Thyroid gland (tissue), 4 donors: ENCODE measurements at regions not wholly inside any gene's neighbourhood (a gene's known extent, or its start where the extent isn't known, plus 50 kb on each side); places are given as distances from the start of the nearest gene placed in this dataset.

Experiments used
- DNase-seq, 2 donors: peaks; one replicate each; pipeline ENCODE4 v3.0.0-alpha.2; 2019
- H3K27ac ChIP-seq, 3 donors: fragments of 200-600 bp; sonication (generic); 1 replicate in 2 of 3; 2 replicates in 1 of 3; pipeline ENCODE4 v1.5.1; 2016 to 2019; ENCODE audit warnings: mild to moderate bottlenecking in 1 of 3, moderate library complexity in 1 of 3
- H3K27me3 ChIP-seq: fragments of 200-600 bp; sonication (generic); one replicate; pipeline ENCODE4 v1.5.1; 2019
- H3K36me3 ChIP-seq, 2 donors: fragments of 200-600 bp; sonication (generic); one replicate each; pipeline ENCODE4 v1.5.1; 2016 to 2019
- H3K4me1 ChIP-seq, 2 donors: fragments of 200-600 bp; sonication (generic); one replicate each; pipeline ENCODE4 v1.5.1; 2017 to 2019
- H3K4me3 ChIP-seq, 3 donors: fragments of 200-600 bp; sonication (generic); replicated peaks in 1 of 3; 1 replicate in 2 of 3; 2 replicates in 1 of 3; pipeline ENCODE4 v1.5.1; 2016; ENCODE audit warnings: mild to moderate bottlenecking in 1 of 3
- H3K9me3 ChIP-seq: fragments of 200-600 bp; sonication (generic); one replicate; pipeline ENCODE4 v1.5.1; 2017
- CTCF ChIP-seq, 6 experiments: fragments of 200-600 bp in 3 of 6; fragments of 450-650 bp in 3 of 6; sonication (generic) in 3 of 6; IDR thresholded peaks; one replicate each; pipeline ENCODE4 v1.5.1; 2016 to 2019; ENCODE audit warnings: antibody characterized with exemption in 6 of 6, mild to moderate bottlenecking in 2 of 6, inconsistent platforms in 1 of 6, moderate library complexity in 1 of 6
- POLR2A ChIP-seq, 2 donors: fragments of 450-650 bp; IDR thresholded peaks; one replicate each; pipeline ENCODE4 v1.6.1; 2017; ENCODE audit warnings: antibody characterized with exemption in 2 of 2, mild to moderate bottlenecking in 2 of 2, moderate library complexity in 1 of 2
- WGBS, 2 donors: methylation state at CpG; one replicate each; pipeline ENCODE4 v1.1.5; 2017; 5-methylcytosine and 5-hydroxymethylcytosine counted together
- intact Hi-C: fragments of 100-400 bp; cut with DNase I; formaldehyde crosslinking; loops from one replicate; pipeline ENCODE4 v1.15.1; 2023

GRCh38 chr6:156413154-156413553 is 364.0 kb upstream of the ARID1B start:
- no peaks in the 10 kb centered on the region for H3K36me3 ChIP-seq
- no peak overlapping the region for H3K4me3 ChIP-seq
- TF ChIP-seq POLR2A (IDR thresholded peaks at IDR 0.05) (no peak), CTCF (IDR thresholded peaks at IDR 0.05) (no peak)
- no peaks in the 10 kb centered on the region for H3K4me1 ChIP-seq
- DNase-seq, result no peak
- H3K9me3 ChIP-seq, result no peaks in the 10 kb centered on the region
- intact Hi-C loops, result no loop called here
- H3K27ac ChIP-seq, result no peak overlapping the region
- no peaks in the 10 kb centered on the region for H3K27me3 ChIP-seq
- 83 to 84% methylated on average over 2 of the region's 2 CpGs for WGBS, 2 donors

- TF ChIP-seq POLR2A (IDR thresholded peaks at IDR 0.05), result no peak
- peak in 4 of 6 experiments; percentile 14 to 31 (median 18) for TF ChIP-seq CTCF (IDR thresholded peaks at IDR 0.05)
- Histone ChIP-seq H3K4me3 (no peak overlapping the region), H3K27ac (no peak overlapping the region), H3K27me3 (no peaks in the 10 kb centered on the region), H3K4me1 (no peaks in the 10 kb centered on the region), H3K36me3 (no peaks in the 10 kb centered on the region), H3K9me3 (no peaks in the 10 kb centered on the region)
- no peak for DNase-seq
- intact Hi-C loops, result no loop called here
Observed at GRCh38 chr6:156410649-156411048, 366.5 kb upstream of the ARID1B start.

GRCh38 chr6:156408655-156409054 is 368.5 kb upstream of the ARID1B start:
- no peak overlapping the region for H3K4me3 ChIP-seq
- no peak for DNase-seq
- intact Hi-C loops, result no loop called here
- H3K27ac ChIP-seq, result no peak overlapping the region
- TF ChIP-seq CTCF (IDR thresholded peaks at IDR 0.05) (no peak), POLR2A (IDR thresholded peaks at IDR 0.05) (no peak)
- H3K4me1 ChIP-seq, result no peaks in the 10 kb centered on the region
- H3K27me3 ChIP-seq, result no peaks in the 10 kb centered on the region
- H3K36me3 ChIP-seq, result no peaks in the 10 kb centered on the region
- no peaks in the 10 kb centered on the region for H3K9me3 ChIP-seq
- WGBS, 2 donors, result 96 to 98% methylated on average over 3 of the region's 3 CpGs

- intact Hi-C loops, result no loop called here
- 91 to 94% methylated on average over 3 of the region's 3 CpGs for WGBS, 2 donors
- H3K9me3 ChIP-seq, result no peaks in the 10 kb centered on the region
- H3K27me3 ChIP-seq, result no peaks in the 10 kb centered on the region
- no peak for DNase-seq
- H3K27ac ChIP-seq, result no peak overlapping the region
- no peaks in the 10 kb centered on the region for H3K4me1 ChIP-seq
- H3K4me3 ChIP-seq, result no peak overlapping the region
- H3K36me3 ChIP-seq, result no peaks in the 10 kb centered on the region
- TF ChIP-seq CTCF (IDR thresholded peaks at IDR 0.05) (no peak), POLR2A (IDR thresholded peaks at IDR 0.05) (no peak)
Observed at GRCh38 chr6:156407334-156407733, 369.8 kb upstream of the ARID1B start.

- TF ChIP-seq POLR2A (IDR thresholded peaks at IDR 0.05), result no peak
- intact Hi-C loops, result no loop called here
- WGBS, 2 donors, result 94 to 96% methylated on average over 2 of the region's 2 CpGs
- Histone ChIP-seq H3K4me3 (no peak overlapping the region), H3K27ac (no peak overlapping the region), H3K36me3 (no peaks in the 10 kb centered on the region), H3K9me3 (no peaks in the 10 kb centered on the region), H3K4me1 (no peaks in the 10 kb centered on the region), H3K27me3 (no peaks in the 10 kb centered on the region)
- DNase-seq, result no peak
Observed at GRCh38 chr6:156406688-156407087, 370.5 kb upstream of the ARID1B start.

GRCh38 chr6:156406099-156406498 is 371.1 kb upstream of the ARID1B start:
- peak; percentile 24 to 32 for DNase-seq
- no peak for TF ChIP-seq CTCF (IDR thresholded peaks at IDR 0.05)
- no peak for TF ChIP-seq POLR2A (IDR thresholded peaks at IDR 0.05)
- no peaks in the 10 kb centered on the region for H3K4me1 ChIP-seq
- H3K4me3 ChIP-seq, result no peak overlapping the region
- WGBS, 2 donors, result 46 to 59% methylated on average over 3 of the region's 3 CpGs
- no peak overlapping the region for H3K27ac ChIP-seq
- intact Hi-C loops, result no loop called here
- no peaks in the 10 kb centered on the region for H3K36me3 ChIP-seq
- H3K9me3 ChIP-seq, result no peaks in the 10 kb centered on the region
- H3K27me3 ChIP-seq, result no peaks in the 10 kb centered on the region
